ENCODE measurements at regions not wholly inside any gene's neighbourhood (a gene's known extent, or its start where the extent isn't known, plus 50 kb on each side); places are given as distances from the start of the nearest gene placed in this dataset.

GRCh38 chr1:218058730-218059129 is 226.4 kb upstream of the RRP15 start:
- no peaks in the 10 kb centered on the region for H3K23me2 ChIP-seq (ENCODE audit: insufficient read length, low read depth, low read length, poor library complexity, severe bottlenecking)
- no peak overlapping the region for H3K27ac Mint-ChIP-seq

More at GRCh38 chr1:218058730-218059129, 226.4 kb upstream of the RRP15 start:
- Histone ChIP-seq H3K14ac (ENCODE audit: insufficient read depth, low read length) (no peak overlapping the region), H2BK15ac (ENCODE audit: low read depth, low read length) (no peak overlapping the region), H3K56ac (ENCODE audit: insufficient read length, low read depth, low read length) (no peak overlapping the region), H4K5ac (ENCODE audit: insufficient read length, low read depth, low read length) (no peak overlapping the region), H3K79me2 (ENCODE audit: insufficient read depth, low read length) (no peaks in the 10 kb centered on the region), H3K27me3 (ENCODE audit: insufficient read depth, low read length) (no peaks in the 10 kb centered on the region), H3K9me3 (ENCODE audit: control insufficient read depth, low read depth, low read length) (no peaks in the 10 kb centered on the region), H3K4ac (ENCODE audit: low read depth, low read length) (no peak overlapping the region), H2BK120ac (ENCODE audit: low read depth, low read length, poor library complexity, severe bottlenecking) (no peak overlapping the region), H3K9ac (ENCODE audit: extremely low read depth, insufficient read length, low read length) (no peak overlapping the region), H3K23ac (ENCODE audit: insufficient read length, low read depth, low read length) (no peak overlapping the region), H2BK20ac (ENCODE audit: low read depth, low read length, poor library complexity, severe bottlenecking) (no peak overlapping the region), H3K27ac (ENCODE audit: insufficient read length, low read depth, low read length) (no peak overlapping the region), H3T11ph (ENCODE audit: low read length) (no peak overlapping the region), H4K20me1 (ENCODE audit: control insufficient read depth, insufficient read depth, insufficient read length) (no peaks in the 10 kb centered on the region), H3K79me1 (ENCODE audit: insufficient read depth, low read depth, low read length, poor library complexity, severe bottlenecking) (no peaks in the 10 kb centered on the region), H2AK5ac (ENCODE audit: insufficient read length, low read length) (no peak overlapping the region), H2BK12ac (ENCODE audit: insufficient read length, low read depth, low read length) (no peak overlapping the region), H2BK5ac (ENCODE audit: insufficient read length, low read length) (no peak overlapping the region), H3K18ac (ENCODE audit: insufficient read length, low read depth, low read length) (no peak overlapping the region), H4K91ac (ENCODE audit: insufficient read length, low read depth, low read length) (no peak overlapping the region), H3K4me1 (ENCODE audit: insufficient read depth, low read length) (no peaks in the 10 kb centered on the region), H4K8ac (replicated peaks; ENCODE audit: insufficient read length, low read depth, low read length) (no peak overlapping the region), H2AFZ (ENCODE audit: low read length) (no peak overlapping the region), H3K4me2 (ENCODE audit: insufficient read depth, insufficient read length, low read length) (no peak overlapping the region)
- Mint-ChIP-seq H3K36me3 (ENCODE audit: insufficient read depth in 1 of 3, low read depth in 3 of 3) (no peaks in the 10 kb centered on the region), H3K27me3 (ENCODE audit: low read depth) (no peaks in the 10 kb centered on the region), H3K4me3 (no peak overlapping the region), H3K9me3 (no peaks in the 10 kb centered on the region), H3K4me1 (no peaks in the 10 kb centered on the region)
- WGBS (ENCODE audit: extremely low coverage, insufficient read length, low lambda C conversion rate) = no CpG with 5 or more reads among the region's 2 CpGs
- TF ChIP-seq CTCF (conservative IDR thresholded peaks at IDR 0.05) = no peak
- no peak for DNase-seq

All from H9 (cell line).